HG03103 (cell line): ENCODE measurements at regions not wholly inside any gene's neighbourhood (a gene's known extent, or its start where the extent isn't known, plus 50 kb on each side); places are given as distances from the start of the nearest gene placed in this dataset.
"Not testable (repeated sequence)": the region's sequence is repeated elsewhere in the genome, so short reads cannot be mapped to it uniquely, and the experiment has no call there.

Experiments used
- ATAC-seq: cut with Tn5 transposase; IDR thresholded peaks from one replicate; pipeline ENCODE4 v1.9.1; 2021; ENCODE audit warnings: low read depth; ENCODE audit not compliant: unreplicated experiment

- no peak for ATAC-seq
Observed at GRCh38 chr7:118762451-118762850, 537.9 kb downstream of the ANKRD7 start.

- no peak for ATAC-seq
Observed at GRCh38 chr7:118764221-118764620, 539.7 kb downstream of the ANKRD7 start.

- ATAC-seq = no peak
Observed at GRCh38 chr7:118771672-118772071, 547.2 kb downstream of the ANKRD7 start.

GRCh38 chr7:118777308-118777707 is 552.8 kb downstream of the ANKRD7 start:
- ATAC-seq = no peak

GRCh38 chr7:118792682-118793081 is 568.2 kb downstream of the ANKRD7 start:
- ATAC-seq = no peak

- no peak for ATAC-seq
Observed at GRCh38 chr7:118793582-118793981, 569.1 kb downstream of the ANKRD7 start.

GRCh38 chr7:118794419-118794818 is 569.9 kb downstream of the ANKRD7 start:
- ATAC-seq = no peak

- ATAC-seq = no peak
Observed at GRCh38 chr7:118801366-118801765, 576.9 kb downstream of the ANKRD7 start.

- ATAC-seq = no peak
Observed at GRCh38 chr7:118802726-118803125, 578.2 kb downstream of the ANKRD7 start.

GRCh38 chr7:118826246-118826645 is 601.7 kb downstream of the ANKRD7 start:
- no peak for ATAC-seq

- ATAC-seq = peak; percentile 85
Observed at GRCh38 chr7:118836933-118837332, 612.4 kb downstream of the ANKRD7 start.

GRCh38 chr7:118839515-118839914 is 615.0 kb downstream of the ANKRD7 start:
- no peak for ATAC-seq

- ATAC-seq = no peak
Observed at GRCh38 chr7:118843456-118843855, 619.0 kb downstream of the ANKRD7 start.

- no peak for ATAC-seq
Observed at GRCh38 chr7:118844748-118845147, 620.2 kb downstream of the ANKRD7 start.

GRCh38 chr7:118845791-118846190 is 621.3 kb downstream of the ANKRD7 start:
- ATAC-seq = no peak

GRCh38 chr7:118846977-118847376 is 622.5 kb downstream of the ANKRD7 start:
- no peak for ATAC-seq

- no peak for ATAC-seq
Observed at GRCh38 chr7:118855290-118855689, 630.8 kb downstream of the ANKRD7 start.

- ATAC-seq = no peak
Observed at GRCh38 chr7:118858651-118859149, 634.2 kb downstream of the ANKRD7 start.

GRCh38 chr7:118861581-118861980 is 637.1 kb downstream of the ANKRD7 start:
- ATAC-seq = no peak

- ATAC-seq = no peak
Observed at GRCh38 chr7:118862740-118863139, 638.2 kb downstream of the ANKRD7 start.

GRCh38 chr7:118863966-118864365 is 639.5 kb downstream of the ANKRD7 start:
- no peak for ATAC-seq

GRCh38 chr7:118867860-118868259 is 643.4 kb downstream of the ANKRD7 start:
- no peak for ATAC-seq

GRCh38 chr7:118869141-118869540 is 644.6 kb downstream of the ANKRD7 start:
- ATAC-seq = not testable (repeated sequence)
